GM19328 (cell line): ENCODE measurements at regions not wholly inside any gene's neighbourhood (a gene's known extent, or its start where the extent isn't known, plus 50 kb on each side); places are given as distances from the start of the nearest gene placed in this dataset.

Experiments
- ATAC-seq: cut with Tn5 transposase; IDR thresholded peaks from one replicate; pipeline ENCODE4 v1.9.1; 2021; ENCODE audit warnings: mild to moderate bottlenecking, moderate library complexity; ENCODE audit not compliant: unreplicated experiment

DNA sequence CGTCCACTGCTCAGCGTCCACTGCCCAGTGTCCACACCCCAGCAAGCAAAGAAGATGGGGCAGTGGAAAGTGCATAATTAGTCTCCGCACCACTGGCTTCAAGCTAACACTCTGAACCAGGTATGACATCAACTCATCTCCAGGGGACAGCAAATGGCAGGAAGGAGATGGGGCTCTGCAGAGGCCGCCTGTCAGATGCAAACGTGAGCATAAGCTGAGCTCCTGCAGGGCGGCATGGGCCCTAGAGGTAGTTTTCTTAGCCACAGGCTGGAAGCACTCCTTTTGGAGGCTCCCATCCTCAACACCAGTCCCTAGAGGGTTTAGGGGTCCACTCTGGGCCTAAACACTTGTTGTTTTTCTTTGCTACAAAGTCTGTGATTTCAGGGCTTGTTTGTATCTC, 335.8 kb upstream of the MKI67 start:
- no peak for ATAC-seq

DNA sequence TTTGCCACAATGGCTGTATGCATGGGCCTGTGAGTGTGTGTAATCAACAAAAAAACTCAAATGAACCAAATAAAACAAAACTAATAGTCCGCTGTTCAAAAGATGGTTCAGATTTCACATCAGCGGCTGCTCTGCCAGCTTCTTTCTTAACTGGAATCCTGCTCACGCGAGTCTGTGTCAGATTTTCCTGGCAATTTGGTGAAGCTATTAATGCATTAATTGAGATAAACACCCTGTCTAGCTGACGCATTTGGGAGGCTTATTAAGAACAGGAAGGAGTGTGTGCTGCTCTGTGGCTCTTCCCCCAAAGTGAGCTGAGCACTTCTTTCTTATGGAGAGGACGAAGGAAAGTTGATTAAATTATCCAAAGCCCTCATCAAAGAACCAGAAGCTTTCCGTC, 336.6 kb upstream of the MKI67 start:
- no peak for ATAC-seq

DNA sequence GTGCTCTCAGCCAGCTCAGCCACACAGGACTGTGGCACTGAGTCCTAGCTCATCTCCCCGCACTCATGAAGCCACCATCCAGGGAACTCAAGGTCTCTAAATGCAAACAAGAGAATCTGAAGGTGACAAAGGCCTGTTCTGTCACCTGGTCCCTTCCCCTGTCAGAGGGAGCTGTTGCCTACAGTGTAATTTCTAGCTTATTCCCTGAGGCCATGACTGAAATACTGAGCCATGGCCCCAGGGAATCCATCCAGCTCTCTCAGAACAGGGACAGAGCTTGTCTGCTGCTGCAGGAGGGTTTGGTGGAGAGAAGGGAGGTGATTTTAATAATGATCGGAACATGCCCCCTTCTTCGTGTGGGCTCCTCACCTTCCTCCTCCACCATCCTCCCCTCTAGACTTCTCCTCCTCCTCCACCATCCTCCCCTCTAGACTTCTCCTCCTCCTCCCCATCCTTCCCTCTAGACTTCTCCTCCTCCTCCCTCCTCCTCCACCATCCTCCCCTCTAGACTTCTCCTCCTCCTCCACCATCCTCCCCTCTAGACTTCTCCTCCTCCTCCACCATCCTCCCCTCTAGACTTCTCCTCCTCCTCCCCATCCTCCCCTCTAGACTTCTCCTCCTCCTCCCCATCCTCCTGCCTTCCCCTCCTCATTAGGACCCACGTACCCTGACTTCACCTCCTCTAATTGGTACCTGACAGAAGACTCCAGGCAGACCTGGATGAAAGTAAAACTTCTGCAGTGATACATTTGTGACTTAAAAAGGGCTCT, 338.0 kb upstream of the MKI67 start:
- ATAC-seq, result no peak

DNA sequence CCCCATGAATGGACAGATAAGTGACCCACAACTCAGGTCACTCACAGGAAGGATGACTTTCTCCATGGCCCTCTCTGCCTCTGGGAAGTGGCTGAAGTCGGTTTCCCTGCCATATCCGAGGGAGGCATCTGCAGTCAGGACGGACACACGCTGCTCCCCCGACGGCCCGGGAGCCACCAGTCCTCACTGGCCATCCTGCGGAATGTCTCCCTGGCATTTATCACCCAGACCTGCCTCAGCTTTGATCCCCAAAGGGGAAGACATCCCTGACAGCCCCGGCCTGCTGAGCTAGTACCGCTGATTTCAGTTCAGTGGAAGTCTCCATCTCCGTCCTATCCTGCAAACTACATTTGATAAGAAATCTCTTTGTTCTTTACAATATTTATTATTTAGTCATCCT, 339.5 kb upstream of the MKI67 start:
- ATAC-seq, result no peak

DNA sequence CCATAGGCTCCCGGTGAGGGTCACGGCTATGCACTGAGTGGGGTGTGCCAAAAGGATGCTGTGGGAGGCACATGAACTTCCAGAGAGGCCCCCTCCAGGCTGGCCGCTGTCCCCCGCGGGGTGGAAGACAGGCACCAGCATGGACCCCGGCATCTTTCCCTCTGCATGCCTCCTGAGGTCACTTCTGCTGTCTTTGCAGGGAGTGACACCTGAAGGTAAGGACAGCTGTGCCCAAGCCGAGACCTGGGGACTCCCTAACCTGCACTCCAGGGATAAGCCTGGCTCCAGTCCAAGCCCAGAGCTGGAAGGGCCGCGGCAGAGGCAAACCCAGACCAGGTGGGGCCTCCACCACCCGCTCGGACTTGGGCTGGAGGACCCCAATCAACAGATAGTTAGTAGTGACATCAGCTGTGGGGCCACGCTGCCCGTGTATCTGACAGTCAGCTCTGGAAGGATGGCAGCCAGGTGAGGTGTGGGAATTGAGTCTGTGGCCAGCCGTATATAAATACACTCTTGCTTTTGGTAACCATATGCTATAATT, 340.7 kb upstream of the MKI67 start:
- no peak for ATAC-seq

DNA sequence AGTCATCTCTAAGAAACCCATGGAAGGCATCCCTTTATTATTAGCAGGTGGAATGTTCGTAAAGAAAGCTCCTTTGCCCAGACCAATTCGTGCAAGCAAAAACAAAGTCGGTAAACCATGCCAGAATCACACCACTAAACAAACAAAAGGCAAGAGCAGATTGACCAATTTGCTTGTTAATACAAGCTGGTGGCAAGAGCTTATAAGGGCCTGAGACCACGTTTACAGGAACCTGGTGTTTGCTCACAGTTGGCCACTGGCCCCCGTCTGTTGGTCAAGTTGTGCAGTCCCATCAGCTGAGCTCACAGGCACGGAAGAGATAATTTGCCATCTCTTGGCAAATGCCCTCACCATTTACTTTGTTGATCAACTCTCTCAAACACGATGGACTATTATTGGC, 342.2 kb upstream of the MKI67 start:
- ATAC-seq, result no peak

DNA sequence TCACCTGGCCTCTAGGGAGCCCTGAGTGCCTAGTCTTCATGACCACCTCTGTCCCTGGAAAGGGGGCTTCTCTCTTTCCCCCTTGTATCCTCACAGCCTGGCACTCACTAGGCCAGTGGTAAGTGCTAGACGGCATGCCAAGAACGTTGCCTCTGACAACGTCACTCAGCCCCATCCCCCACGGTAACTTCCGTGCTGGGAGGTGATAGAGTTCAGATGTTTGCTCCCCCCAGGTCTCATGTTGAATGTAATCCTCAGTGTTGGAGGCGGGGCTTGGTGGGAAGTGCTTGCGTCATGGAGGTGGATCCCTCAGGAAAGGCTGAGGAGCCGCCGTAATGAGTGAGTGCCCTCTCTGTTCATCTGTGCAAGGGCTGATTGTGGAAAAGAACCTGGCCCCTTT, 343.3 kb upstream of the MKI67 start:
- ATAC-seq, result no peak

DNA sequence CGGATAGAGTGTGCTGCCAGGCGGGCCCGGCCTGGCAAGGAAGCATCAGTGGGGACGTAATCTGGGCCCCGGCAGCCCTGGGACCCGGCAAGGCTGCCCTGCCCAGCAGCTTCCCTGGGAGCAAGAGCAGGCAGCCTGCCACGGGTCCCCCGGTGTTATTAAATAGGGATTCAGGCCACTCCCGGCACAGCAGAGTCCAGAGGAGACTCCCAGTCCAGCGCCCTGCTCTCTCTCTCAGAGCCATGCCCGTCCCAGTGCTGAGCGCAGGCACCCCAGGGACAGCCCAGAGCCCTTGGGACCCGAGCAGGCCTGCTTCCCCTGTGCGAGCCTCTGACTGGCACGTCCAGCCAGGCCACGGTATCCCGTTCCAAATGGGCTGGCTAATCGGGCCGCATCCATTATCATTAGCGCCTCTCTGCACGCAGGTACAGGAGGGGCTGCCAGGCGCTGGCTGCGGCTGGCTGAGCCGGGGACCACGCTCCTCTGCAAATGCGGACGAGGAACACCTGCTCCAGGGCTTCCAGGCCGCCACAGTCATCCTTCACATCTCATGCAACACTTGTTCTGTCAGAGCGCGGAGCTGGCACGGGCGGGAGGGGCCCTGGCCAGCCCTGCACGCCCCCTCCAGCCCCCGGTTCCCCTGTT, 344.2 kb upstream of the MKI67 start:
- ATAC-seq, result no peak

DNA sequence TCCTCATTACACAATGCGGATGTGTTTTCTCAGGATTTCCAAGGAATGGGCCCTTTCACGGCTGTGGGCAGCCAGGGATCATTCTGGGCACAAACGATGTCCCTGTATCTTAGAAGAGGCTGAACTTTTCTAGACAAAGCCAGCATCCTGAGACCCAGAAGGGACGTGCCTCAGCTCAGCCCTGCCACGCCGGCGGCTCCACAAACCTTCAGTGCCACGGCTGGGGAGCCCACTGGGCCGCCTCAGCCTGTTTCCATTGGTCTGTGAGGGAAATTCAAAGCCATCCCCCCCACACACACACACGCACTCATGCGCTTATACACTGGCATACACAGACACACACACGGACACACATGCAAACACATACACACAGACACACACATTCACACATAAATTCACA, 344.9 kb upstream of the MKI67 start:
- ATAC-seq, result no peak

DNA sequence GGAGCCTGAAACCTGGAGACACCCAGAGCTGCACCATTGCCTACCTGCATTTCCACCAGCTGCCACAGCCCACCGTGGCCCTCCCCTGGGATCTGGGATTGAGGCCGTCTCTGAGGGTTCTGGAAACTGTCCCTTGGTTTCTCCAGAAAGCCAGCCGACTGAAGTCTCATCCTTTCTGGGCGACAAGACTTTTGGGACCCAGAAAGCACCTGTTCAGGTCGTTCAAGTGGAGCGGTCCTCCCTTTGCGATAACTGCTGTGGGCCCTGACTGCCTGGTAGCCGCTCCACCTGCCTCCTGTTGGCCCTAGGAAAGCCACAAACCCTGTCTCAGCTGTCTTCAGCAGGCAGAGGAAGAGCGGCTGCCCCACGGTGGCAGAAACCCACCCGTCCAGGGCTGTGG, 346.0 kb upstream of the MKI67 start:
- ATAC-seq, result no peak

DNA sequence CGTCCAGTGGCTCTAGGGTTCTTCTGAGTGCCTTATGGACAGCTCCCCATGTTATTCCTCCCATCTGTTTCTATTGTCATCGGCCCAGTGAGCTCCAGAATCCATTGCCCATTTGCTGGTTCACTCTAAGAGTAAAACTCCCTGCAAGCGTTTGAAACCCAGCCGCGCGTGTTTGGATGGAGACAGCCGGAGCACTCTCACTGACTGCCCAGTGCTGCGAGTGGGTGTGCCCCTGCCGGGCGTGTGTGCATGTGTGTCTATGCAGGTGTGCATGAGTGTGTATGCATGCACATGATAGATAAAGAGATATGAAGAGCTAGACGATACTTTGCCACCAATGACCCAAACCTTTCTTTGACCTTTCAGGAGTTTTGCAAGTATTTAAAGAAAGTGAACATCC, 347.2 kb upstream of the MKI67 start:
- ATAC-seq, result no peak

DNA sequence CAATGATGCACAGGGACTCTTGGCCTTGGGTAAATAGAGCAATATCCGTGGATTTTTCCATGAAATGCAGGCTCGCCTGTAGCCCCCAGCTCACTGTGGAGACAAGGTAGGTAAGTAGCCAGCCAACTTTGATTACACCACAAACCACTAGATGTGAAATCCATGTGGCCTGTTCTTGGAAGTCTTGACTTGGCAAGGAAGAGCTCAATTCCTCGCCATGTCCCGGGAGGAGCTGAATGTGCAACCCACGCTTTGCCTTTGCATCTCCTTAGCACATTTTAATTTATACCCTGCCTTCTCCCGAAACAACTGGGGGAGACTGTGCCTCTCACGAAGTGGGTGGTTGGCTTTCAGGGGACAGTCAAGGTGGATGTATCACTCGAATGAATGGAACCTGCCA, 347.7 kb upstream of the MKI67 start:
- no peak for ATAC-seq

DNA sequence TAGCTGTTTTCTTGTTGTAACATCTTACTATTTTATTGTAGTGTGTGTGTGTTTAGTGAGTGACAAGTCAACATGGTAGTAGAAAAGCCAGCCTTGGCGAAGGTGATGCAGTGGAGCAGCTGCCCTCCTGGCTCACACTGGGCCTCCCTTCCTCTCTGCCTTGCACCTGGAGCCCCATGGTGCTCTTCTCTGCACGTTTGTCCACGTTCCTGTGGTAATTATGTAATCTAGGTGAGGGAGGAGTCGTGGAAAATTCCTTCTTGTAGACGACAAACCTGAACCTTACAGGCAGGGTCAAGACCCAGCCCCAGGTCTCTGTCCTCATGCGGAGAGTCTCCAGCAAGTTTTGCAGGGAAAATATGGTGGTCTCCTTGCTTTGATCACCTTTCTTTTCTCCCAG, 348.3 kb upstream of the MKI67 start:
- no peak for ATAC-seq

DNA sequence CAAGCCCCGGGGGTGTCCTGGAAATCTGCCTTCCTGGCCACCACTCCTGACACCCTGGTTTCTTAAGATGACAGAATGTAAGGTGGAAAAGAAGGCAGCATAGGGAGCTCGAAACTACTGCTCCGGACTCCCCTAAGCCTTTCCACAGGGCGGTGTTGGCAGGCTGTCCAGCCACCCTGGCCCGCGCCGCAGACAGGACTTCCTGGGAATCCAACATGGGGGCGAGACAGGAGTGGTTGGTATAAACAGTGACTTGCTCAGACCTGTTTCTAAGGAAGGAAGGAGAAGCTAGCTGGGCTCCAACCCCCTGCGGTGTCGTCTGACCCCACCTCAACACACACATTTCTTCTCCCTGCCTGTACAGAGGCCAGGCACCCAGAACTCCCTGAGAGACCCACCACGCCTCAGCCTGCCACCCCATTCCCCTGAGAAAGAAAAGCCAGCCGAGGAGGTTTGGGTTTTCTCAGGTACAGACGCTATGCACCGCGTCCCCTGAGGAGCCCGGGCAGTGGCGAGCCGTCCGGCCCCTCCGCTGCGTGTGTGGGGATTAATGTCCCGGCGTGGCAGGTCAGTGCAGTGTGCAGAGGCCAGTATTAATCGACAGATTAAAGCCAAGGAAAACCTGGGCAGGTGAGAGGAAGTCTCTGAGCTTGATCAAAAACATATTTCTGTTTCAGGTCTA, 349.6 kb upstream of the MKI67 start:
- ATAC-seq, result no peak

DNA sequence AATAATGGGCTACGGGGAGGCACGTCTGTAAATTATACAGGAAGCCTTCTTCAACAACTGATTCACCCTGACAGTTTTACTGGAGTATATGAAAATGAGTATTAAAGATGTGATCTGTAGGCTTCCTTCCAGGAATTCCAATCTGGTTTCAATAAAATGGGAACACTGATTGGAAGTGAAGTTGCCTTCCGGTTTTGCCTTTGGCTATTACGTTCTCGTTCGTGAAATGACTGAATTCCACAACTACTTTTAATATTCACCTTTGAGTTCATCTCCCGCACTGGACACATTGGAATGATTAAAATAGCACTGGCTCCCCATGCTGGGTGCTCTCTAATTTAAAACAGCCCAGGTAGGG, 350.1 kb upstream of the MKI67 start:
- ATAC-seq, result no peak

DNA sequence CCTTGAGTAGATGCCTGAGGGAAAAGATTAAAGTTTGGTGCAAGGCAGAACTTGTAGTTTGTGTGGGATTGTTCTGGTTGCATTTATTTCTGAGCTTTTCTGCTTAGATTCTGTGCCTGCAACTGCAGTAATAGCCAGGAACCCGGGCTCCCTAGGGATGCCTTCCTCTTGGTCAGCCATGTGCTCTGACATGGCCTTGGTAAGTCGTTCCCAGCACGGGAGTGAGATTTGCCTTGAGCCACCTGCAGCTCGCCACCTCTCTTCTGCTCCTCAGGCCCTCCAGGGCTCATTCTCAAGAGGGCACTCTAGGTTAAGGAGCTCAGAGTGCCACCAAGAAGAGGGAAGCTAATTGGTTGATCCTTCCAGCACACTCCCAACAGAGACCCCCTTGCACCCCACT, 350.6 kb upstream of the MKI67 start:
- ATAC-seq, result no peak

DNA sequence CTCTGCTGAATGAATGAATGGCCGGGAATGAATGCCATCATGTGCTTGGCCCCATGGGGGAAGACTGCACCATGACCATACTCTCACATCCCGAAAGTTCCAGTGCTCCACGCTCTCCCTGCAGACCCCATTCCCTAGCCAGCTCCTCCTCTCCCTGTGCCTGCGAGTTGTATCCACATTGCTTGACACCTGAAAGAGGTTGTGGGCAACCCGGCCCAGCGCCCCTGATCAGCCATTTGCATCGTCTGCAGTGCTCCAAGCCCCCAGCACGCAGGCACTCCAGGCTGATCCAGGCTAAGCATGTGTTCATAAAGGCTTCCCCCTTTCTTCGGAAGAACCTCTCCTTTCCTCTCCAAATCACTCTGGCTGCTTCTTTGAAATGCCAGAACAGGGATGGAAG, 354.4 kb upstream of the MKI67 start:
- no peak for ATAC-seq

DNA sequence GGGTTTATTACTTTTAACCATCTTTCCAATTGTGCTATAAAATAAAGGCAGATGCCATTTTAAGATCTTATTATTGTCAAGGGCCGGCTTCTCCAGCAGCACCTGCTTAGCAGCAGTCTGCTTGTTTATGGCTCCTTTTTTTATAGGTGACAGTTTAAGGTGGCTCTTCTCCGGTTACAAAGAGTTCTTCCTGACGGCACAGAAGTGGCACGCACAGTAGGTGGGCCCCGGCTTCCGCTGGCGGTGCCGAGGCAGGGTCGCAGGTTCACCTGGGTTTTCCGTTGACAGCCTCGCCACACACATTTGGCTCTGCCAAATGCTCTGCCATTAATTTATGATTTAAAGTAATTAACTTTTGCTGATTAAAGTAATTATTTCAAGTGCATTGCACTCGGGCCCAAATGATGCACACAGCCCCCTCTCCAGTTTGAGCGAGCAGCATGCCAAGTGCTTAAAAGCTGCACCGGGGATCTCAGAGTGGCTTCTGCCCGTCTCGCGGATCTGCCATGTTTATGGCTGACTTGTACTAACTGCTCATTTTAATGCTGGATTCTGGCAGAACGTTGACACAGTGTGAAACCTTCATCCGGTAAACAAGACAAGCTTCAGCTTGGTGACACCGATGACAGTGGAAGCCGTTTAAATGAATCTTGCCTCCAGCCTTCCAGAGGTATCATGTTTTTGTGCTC, 355.1 kb upstream of the MKI67 start:
- ATAC-seq, result no peak

DNA sequence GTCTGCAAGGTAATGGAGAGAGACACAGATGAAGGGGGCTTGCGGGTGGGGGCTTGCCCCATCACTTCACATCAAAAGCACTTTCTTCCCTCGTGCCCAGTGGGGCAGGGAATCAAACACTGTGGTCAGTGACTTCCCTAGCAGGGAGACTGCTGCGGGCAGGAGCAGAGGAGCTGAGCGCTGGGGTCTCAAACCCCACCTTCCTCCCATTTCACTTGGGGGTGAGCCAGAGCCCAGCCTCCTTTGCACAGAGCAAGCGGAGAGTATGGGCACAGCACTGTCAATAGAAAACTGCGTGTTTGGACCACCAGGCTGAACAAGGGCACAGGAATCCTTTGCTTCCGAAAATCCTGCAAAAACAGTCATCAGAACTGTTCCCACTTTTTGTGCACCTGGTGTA, 355.8 kb upstream of the MKI67 start:
- no peak for ATAC-seq

DNA sequence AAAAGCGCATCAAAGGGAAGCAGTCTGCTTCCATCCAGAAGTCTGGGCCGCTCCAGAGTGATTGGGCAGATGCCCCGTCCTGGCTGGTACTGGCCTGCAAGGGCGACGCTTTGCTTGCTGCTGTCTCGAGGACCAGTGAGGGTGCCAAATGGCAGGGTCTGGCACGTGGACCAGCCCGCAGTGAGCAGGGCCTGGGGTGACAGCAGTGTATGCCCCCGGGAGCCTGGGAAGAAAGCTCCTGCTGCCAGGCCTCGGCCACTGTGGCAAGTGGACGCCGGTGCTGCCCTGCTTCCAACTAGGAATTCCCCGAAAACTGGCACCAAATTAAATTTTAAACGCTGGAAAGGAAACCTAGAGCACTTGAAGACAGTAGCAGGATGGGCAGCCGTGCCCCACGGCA, 357.0 kb upstream of the MKI67 start:
- no peak for ATAC-seq

DNA sequence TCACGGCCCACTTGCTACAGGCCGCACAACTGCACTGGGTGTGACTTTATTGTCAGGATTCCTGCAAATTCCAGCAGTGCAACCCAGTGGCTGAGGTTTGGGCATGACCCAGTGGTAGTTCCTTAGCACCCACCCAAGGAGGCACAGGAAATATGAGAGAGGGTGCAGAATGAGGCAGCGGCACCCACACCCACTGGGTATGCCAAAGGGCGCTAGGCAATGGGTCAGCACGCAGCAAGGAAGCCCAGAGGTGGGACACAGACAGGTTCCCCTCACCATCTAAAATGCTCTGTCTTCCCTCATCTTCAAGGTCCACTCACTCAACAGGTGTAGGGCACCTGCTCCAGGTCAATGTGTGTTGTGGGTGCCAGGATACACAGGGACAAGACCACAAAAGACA, 357.8 kb upstream of the MKI67 start:
- ATAC-seq, result no peak
